HT1080 (cell line): ENCODE measurements at regions not wholly inside any gene's neighbourhood (a gene's known extent, or its start where the extent isn't known, plus 50 kb on each side); places are given as distances from the start of the nearest gene placed in this dataset.
A peak's percentile ranks its signal among the peaks of the same experiment; 100 is the strongest.

ENCODE experiments used
- DNase-seq: peaks from one replicate; pipeline ENCODE4 v3.0.0-alpha.2; 2015; ENCODE audit warnings: low read depth

DNA sequence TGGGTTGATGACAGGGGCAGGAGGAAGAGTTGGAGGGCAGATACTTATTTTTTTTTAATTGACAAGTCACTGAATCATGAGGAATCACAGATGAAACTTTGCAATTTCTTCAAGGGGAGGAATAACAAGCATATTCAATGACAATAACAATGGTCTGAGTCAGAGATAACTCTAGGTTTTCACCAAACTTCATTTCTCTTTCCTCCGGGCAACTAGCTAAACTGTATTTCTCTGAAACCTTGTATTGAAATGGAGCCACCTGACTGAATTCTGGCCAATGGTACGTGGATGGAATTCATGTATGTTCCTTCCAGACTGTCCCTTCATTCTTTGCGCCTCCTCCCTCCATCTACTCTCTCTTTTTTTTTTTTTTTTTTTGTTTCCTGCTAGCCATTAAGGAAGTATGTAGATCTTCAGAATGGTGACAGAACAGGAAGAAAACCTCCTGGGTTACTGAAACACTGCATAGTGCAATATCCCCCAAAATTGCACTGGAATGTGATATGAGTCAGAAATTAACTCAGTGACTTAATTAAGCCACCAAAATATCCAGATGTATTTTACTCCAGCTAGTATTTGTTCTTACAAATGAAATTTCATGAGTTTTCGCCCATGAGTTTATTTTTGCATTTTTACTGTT, 495.4 kb downstream of the OTOL1 start:
- peak; percentile 42 for DNase-seq

DNA sequence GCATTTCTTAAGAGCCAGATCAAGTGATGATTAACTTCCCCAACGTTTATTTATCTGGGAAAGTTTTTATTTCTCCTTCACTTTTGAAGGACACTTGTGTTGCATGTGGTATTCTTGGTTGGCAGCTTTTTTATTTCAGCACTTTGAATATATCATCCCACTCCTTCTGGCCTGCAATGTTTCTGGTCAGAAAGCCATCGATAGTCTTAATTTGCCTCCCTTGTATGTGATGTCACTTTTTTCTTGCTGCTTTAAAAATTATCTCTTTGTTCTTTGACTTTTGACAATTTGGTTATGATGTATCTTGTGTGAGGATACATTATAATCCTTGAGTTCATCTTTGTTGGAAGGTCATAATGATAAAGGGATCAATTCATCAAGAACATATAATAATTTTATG, 503.2 kb downstream of the OTOL1 start:
- no peak for DNase-seq

DNA sequence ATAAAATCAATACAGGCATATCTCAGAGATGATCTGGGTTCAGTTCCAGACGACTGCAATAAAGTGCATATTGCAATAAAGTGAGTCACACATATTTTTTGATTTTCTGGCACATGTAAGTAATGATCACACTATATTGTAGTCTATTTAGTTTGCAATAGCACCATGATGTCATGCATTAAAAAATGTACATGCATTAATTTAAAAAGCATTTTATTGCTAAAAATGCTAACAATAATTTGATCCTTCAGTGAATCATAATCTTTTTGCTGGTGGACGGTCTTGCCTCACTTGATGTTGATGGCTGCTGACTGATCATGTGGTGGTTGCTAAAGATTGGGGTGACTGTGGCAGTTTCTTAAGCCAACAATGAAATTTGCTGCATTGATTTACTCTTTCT, 511.1 kb downstream of the OTOL1 start:
- DNase-seq: no peak

DNA sequence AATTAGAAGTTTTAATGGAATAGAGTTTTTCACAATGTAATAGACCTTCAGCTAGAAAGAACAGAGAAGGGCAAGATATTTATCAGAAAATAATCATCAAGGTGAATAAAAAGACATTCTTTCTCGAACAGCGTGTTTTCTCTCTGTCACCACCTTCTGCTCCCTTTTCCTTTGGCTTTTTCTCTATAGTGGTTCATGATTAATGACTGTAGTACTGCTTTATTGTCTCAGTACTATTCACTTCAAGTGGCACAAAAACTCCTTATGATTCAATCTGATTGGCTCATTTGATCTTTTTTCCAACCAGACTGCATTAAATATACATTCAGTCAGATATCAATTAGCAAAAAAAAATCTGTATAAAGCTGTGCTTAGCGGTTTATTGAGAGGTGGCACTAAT, 516.0 kb downstream of the OTOL1 start:
- no peak for DNase-seq

DNA sequence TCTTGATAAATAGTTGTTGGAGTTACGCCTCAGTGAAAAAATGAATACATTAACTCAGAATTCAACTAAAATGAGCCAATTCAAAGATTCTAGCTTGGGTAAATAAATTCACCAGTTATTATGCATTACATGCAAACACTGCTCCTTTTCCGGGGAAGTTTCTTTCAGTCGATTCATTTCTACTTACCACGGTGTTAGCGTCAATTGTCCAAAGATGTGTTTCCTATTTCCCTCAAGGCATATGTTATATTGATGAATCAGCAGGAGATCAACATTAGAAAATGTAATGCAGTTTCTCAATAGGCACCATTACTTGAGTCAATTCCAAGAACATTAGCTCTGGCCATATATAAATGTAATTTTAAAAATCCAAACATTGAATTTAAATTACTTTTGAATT, 517.7 kb downstream of the OTOL1 start:
- no peak for DNase-seq

DNA sequence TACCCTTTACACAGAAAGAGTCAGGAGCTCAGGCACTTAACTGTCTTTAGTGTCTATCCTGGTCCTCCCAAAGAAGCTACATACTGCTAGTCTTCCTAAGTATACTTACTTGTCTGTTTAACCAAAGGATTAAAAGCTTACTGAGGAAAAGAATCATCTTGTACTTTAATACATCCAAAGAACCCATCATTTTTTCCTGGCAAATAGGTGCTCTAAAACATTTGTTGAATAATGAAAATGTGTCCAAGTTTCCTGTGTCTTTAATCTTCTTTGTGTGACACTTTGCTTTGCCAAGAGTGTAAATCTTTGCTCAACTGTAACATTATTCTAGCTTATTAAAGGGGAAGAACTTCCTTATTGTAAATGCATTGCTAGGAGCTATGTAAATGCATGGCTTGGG, 519.2 kb downstream of the OTOL1 start:
- DNase-seq: no peak

DNA sequence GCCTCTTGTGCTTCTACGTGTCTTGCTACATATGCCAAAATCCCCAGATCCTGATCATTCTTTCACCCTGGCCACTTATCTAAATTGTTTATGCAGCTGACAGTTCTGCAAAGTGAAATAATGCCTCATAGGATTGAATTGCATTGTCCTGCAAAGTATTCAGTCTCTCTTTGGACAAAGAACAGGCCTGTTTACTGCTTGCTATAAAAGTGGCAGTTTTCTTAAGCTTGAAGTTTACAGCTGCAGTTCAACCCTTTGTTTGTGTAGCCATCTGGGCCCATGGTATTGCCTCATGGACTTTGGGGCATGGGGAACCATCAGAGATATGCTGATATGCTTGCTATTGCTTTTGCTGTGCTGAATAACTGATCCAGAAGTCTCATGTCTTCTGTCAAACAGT, 523.2 kb downstream of the OTOL1 start:
- DNase-seq: no peak

DNA sequence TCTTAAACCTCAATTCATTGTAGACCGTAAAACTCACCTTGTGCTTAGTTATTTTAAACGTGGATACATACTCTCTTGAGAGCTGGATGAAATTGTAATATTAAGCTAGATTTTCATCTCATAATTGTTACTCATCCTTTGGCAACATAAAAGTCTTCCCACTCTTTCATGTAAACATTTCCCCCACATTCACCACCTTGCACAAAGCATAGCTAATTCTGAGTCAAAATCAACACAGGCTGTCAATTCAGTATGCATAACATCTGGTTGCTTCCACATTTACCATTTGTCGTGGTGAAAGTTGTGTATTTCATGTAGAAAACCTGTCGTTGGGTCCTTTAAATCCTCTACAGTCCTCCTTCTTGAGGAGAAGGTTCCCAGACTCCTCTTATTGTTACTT, 524.6 kb downstream of the OTOL1 start:
- DNase-seq: no peak

DNA sequence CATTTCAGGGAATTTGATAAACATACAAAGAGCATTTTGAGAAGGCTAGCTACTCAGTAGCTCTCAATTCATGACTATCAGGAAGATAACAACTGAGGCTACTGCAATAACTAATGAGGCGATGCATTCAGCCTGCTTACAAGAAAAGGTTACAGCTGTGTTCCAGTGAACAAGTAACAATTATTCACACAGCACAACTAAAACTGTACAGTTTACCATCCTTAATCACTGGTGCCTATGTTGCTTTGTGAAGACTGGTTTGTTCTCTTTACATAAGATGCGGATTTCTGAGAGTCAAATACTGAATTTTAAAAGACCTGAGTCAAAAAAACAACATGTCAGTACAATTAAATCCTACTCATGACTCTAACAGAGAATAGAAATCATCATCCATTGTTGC, 526.3 kb downstream of the OTOL1 start:
- DNase-seq: no peak

DNA sequence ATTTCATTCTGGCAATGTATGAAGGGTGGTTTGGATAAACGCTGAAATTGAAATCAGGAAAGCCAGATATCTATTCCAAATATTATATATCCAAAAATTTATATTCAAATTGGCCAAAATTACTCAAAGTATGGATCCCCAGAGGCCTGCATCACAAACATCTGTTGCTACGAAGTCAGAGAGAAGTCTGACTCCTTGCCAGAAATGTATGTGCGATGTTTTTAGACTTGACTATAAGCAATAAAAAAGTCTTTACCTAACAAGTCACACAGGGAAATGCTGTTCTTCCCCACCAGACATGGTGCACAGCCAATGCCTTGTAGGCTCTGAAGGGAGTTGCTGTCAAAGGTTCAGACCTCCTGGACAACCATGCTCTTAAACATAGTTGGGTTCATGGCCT, 533.1 kb downstream of the OTOL1 start:
- no peak for DNase-seq

DNA sequence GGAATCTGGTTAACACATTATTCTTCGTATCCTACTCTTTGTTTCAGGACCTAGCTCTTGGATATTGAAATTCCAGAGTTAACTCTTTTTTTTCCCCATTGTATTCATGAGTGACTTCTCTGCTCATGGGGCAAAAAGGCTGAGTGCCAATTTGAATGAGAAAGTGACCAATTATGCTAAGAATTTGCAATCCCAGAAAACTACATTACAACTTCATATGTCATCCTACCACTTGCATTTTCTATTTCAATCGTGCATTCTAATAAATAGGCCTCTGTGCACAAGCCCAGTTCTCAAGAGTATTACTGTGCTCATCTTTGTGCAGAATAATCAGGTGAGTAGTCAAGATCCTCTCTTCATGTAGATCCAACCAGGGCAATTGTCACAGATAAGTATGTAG, 537.8 kb downstream of the OTOL1 start:
- DNase-seq: peak; percentile 72

DNA sequence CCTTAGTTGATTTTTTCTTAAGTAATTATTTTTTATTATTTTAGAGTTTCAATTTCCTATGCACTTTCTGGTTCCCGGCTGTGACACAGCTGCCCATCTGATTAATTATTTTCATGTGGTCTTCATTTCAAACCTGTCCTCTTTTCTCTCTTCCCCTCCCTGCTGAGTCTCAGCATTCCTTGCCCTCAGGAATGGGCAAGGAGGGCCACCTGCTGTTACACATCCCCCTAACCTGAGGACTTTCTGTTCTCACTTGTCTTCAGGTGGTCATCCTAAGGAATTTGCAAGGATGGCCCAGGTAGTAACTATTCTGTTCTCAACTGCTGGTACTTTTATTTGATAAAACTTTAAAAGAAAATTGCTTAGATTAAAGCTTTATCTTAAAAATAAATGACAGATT, 545.0 kb downstream of the OTOL1 start:
- DNase-seq: no peak

DNA sequence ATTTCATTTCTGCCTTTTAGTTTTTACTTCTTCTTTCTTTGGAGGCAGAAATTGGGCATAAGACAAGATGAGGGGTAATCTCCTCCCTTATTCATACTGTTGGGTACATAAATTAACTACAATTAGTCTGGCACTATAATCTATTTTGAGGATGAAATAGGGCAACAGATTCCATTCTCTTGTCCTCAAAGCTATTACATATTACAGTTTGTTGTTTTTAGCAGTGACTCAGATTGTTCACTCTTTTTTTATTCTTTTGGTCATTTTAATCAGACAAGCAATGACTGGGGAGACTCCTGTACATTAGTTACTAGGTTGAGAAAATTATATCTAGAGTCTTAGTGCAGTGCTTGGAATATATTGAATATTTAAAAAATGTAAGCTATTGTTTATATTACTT, 556.0 kb downstream of the OTOL1 start:
- no peak for DNase-seq

DNA sequence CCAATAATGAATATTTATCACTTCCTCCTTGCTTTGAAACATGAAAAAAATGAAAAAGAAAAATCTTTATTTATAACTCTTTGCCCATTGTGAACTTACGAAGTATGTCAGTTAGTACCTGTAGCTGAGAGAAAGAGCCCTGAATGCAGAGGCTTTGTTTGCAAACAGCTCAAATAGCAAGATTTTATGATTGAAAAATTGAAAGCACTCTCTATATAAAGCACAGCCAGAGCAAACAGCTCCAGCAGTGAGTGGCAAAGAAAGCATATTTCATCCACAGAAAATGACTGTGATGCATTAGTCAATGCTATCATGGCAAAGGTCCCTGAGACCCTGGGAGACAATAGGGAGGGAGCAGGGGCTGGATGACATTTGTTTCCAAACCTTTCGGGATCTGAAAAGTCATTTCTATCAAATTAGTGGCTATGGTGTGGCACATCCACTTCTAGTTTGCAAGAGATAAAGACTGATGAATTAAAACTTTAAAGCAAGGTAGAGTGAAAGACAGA, 576.1 kb downstream of the OTOL1 start:
- DNase-seq: no peak

DNA sequence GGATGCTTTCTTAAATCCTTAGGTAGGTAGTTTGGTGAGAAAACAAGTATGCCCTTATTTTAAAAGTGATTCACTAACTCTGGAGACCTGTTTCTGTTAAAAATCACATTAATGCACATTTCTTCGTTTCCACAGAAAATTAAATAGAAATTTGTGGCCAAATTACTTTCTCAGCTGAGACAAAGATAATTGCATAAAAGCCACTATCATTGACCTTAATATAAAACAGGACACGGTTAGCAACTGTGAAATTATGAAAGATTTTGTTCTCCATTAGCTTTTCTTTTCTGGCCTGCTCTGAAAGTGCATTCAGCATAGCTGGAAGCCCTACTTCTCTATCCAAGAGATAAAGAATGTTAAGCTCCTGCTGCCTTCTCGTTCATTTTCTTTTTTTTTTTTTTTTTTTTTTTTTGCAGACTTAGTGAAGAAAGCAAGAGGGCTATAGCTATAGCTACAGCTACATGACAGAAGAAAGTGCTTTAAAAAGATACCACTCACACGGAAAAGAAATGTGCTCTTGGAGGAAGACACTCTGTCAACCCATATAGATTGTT, 576.9 kb downstream of the OTOL1 start:
- no peak for DNase-seq

DNA sequence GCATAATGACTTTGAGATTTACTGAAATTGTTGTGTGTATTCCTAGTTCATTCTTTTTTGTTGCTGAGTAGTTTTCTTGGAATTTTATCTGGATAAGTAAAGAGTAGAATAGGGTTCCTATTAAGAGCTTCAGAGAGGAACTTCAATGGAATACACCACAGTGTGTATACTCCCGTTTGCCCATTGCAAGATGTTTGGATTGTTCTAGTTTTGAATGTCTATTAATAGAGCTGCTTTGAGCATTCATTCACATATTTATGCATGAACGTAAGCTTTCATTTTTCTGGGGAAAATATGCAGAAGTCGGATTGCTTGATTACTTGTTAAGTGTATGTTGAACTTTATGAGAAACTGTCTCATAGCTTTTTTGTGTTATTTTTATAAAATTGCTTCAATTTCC, 580.5 kb downstream of the OTOL1 start:
- DNase-seq: no peak

DNA sequence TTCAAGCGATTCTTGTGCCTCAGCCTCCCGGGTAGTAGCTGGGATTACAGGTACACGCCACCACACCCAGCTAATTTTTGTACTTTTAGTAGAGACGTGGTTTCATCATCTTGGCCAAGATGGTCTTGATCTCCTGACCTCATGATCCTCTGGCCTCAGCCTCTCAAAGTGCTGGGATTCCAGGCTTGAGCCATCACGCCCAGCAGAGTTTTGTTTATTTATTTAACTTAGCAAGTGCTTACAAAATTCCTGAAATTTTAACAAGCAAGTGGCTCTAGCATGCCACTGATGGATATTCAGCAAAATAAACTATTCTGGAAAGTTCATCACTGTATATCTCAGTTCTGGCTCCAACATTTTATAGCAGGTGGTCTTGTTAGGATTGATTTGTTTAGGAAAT, 585.9 kb downstream of the OTOL1 start:
- DNase-seq: no peak

DNA sequence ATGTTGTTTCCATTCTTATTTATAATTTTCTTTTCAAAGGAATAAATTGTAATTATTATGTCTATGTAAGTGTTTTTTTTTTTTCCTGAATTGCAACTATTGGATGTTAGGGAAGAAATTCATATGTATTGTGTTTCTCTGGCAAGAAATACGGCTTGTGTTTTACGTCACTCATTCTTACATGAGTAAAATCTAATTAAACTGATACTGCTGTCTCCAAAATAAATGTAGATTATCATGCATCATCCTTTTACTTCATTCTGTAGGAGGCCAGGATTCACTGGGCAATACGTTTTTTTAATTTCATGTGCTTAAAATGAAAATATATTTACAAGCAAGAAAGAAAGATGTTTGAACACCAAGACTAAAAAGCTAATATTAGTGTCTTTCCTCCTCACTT, 590.8 kb downstream of the OTOL1 start:
- DNase-seq: no peak

DNA sequence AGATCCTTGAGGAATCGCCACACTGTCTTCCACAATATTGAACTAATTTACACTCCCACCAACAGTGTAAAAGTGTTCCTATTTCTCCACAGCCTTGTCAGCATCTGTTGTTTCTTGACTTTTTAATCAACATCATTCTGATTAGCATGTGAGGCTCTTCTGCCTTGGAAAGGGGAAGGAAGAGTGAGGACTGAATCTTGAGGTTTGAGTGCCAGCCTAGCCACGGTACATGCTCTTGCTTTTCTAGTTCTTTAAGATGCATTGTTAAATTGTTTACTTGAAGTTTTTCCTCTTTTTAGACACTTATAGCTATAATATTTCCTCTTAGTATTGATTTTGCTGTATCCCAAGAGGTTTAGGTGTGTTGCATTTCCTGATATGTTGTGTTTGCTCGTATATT, 596.1 kb downstream of the OTOL1 start:
- DNase-seq: no peak

DNA sequence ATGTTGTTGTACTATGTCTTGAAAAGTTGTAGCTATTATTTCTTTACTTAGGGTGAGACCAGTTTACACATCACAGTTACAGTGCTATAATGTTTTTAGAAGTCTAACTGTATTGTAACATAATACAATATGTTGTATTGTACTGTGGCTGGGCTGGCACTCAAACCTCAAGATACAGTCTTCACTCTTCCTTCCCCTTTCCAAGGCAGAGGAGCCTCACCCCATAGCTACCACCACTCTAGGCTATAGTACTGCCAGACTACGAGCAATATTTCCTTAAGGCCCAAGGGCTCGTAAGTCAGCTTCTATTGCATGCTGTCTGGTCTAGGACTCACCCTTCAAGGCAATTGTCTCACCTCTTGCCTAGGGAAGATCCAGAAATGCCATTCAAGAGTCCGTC, 597.7 kb downstream of the OTOL1 start:
- no peak for DNase-seq

DNA sequence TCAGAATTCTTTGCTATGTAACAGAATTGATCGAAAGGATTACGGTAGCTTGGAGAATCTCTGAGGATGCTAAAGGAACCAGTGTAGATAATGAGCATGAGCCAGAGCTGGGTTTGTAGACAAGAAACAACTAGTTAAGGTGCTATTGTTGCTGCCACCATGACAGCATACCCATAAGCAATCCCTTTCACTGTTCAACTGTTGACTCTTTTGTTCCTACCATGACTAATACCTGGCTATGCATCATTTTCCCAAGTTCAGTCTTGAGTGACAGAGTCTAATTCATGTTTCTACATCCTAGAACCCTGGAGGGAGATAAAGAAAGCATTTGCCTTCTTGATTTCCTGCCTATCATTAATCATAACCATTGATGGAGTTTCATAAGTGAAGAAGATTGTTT, 600.3 kb downstream of the OTOL1 start:
- DNase-seq: peak; percentile 60

DNA sequence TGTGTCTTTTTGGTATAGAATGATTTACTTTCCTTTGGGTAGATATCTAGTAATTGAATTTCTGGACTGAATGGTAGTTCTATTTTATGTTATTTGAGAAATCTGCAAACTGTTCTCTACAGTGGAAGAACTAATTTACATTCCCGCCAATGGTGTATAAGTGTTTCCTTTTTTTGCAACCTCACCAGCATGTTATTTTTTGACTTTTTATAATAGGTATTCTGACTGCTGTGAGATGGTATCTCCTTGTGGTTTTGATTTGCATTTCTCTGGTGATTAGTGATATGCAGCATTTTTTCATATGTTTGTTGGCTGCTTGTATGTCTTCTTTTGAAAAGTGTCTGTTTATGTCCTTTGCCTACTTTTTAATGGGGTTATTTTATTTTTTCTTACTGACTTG, 607.2 kb downstream of the OTOL1 start:
- DNase-seq: no peak

DNA sequence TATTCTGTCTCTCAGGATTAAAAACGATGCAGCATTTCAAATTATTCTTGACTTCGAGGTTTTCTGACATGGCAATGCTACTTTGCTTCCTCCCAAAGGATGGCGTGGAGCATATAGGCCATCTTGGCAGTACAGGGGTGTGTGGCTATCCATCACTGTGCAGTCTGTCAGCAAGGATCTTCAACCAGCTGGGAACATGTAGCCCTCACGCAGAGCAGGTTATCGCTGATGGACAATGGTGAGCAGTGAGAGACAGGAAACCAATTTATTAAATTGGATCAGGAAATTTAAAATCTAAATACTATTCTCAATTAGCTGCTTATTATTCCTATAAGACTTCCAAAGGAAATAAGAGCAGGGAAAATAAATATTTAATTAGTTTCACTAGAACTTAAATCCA, 615.3 kb downstream of the OTOL1 start:
- DNase-seq: no peak

DNA sequence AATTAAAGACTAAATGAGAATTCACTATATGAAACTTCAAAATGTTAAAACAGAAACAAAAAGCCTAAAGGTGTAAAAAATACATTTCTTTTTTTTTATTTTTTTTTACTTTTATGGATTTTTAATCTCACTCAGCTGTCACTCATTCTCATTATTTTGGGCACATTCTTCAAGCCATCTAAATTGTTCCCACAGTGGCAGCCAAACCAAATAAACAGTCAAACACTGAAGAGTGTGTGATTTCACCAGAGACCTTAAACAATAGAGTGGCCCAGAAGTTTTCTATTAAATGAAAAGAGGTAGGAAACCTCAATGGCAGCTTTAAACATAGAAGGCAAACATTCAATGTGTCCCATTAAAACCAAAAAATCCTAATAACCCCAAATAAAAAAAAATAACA, 616.1 kb downstream of the OTOL1 start:
- no peak for DNase-seq
